Loucy (cell line): ENCODE measurements at regions not wholly inside any gene's neighbourhood (a gene's known extent, or its start where the extent isn't known, plus 50 kb on each side); places are given as distances from the start of the nearest gene placed in this dataset.

ENCODE experiments used
- H2AFZ ChIP-seq: fragments of 200-600 bp; sonication (generic); 2 replicates; pipeline ENCODE4 v1.6.0; 2016; ENCODE audit warnings: antibody characterized with exemption, mild to moderate bottlenecking, low read length, moderate library complexity
- H3F3A ChIP-seq: fragments of 200-600 bp; 2 replicates; pipeline ENCODE4 v1.6.0; 2016; ENCODE audit warnings: antibody characterized with exemption, low read depth, mild to moderate bottlenecking
- H3K27me3 ChIP-seq: fragments of 200-600 bp; sonication (generic); 2 replicates; pipeline ENCODE4 v1.6.1; 2014; ENCODE audit warnings: low read length, mild to moderate bottlenecking; ENCODE audit not compliant: insufficient read depth, poor library complexity, severe bottlenecking
- H3K36me3 ChIP-seq: fragments of 200-600 bp; sonication (generic); 2 replicates; pipeline ENCODE4 v1.6.1; 2016; ENCODE audit warnings: low read length; ENCODE audit not compliant: insufficient read depth
- H3K4me1 ChIP-seq: fragments of 200-600 bp; sonication (generic); 2 replicates; pipeline ENCODE4 v1.5.1; 2014; ENCODE audit warnings: low read length, mild to moderate bottlenecking; ENCODE audit not compliant: insufficient read depth, poor library complexity, severe bottlenecking
- H3K4me2 ChIP-seq: fragments of 200-600 bp; sonication (generic); 2 replicates; pipeline ENCODE4 v1.6.0; 2014; ENCODE audit warnings: antibody characterized with exemption, low read length, low read depth, mild to moderate bottlenecking; ENCODE audit not compliant: poor library complexity, severe bottlenecking
- H3K4me3 ChIP-seq: fragments of 200-600 bp; sonication (generic); 2 replicates; pipeline ENCODE4 v1.5.1; 2014; ENCODE audit warnings: low read length, mild to moderate bottlenecking, mixed read lengths; ENCODE audit not compliant: poor library complexity, severe bottlenecking
- H3K79me2 ChIP-seq: fragments of 200-600 bp; sonication (generic); 2 replicates; pipeline ENCODE4 v1.6.1; 2014; ENCODE audit warnings: low read length; ENCODE audit not compliant: insufficient read depth
- H3K9ac ChIP-seq: fragments of 200-600 bp; sonication (generic); 2 replicates; pipeline ENCODE4 v1.6.0; 2014; ENCODE audit warnings: mild to moderate bottlenecking, low read depth, low read length, moderate library complexity; ENCODE audit not compliant: poor library complexity, severe bottlenecking
- H3K9me2 ChIP-seq: fragments of 200-600 bp; sonication (generic); replicated peaks from 2 replicates; pipeline ENCODE4 v1.6.1; 2016; ENCODE audit warnings: low read depth, low read length, mixed read lengths
- H3K9me3 ChIP-seq: fragments of 200-600 bp; sonication (generic); 2 replicates; pipeline ENCODE4 v1.6.1; 2014; ENCODE audit warnings: mild to moderate bottlenecking, antibody characterized with exemption, low read length, low read depth; ENCODE audit not compliant: insufficient read depth
- H4K20me1 ChIP-seq: fragments of 200-600 bp; sonication (generic); 2 replicates; pipeline ENCODE4 v1.6.0; 2014; ENCODE audit warnings: antibody characterized with exemption, low read length, mild to moderate bottlenecking; ENCODE audit not compliant: insufficient read depth, poor library complexity, severe bottlenecking
- EZH2phosphoT487 ChIP-seq: fragments of 200-600 bp; IDR thresholded peaks from 2 replicates; pipeline ENCODE4 v1.6.1; 2018; ENCODE audit warnings: antibody characterized with exemption, mild to moderate bottlenecking, moderate library complexity, borderline replicate concordance
- TF ChIP-seq, protein P1 (sequence below): fragments of 200-600 bp; sonication (generic); conservative IDR thresholded peaks from 2 replicates; pipeline ENCODE4 v1.5.1; 2014; ENCODE audit warnings: mild to moderate bottlenecking, antibody characterized with exemption, low read length

DNA sequence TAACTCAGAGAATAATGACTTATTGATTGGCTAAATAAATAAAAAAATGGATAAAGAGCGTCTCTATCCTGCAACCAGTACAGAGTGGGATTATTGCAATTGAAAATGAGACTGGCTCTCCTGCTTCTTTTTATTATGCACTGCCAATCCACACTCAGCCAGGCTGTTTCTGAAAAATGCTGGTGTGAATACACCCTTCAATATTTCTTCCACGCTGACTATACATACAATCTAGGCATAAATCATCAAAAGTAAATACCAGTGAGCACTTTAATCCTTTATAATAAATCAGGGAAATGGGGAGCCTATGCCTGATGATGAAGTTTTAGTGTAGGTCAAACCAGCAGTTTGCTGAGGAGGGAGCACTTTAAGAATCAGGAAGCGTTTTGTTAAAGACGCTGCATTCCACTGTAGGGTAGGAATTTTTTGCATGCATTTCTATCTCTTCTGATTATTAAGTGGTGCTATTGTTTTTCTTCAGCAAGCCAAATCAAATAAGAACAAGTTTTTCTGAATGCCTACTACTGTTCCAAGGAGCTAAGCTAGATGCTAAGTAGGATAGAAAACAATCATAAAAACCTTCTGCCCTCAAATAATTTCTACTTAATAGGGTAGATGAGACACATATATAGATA lies 781.5 kb downstream of the TBL1XR1 start:
- no peaks in the 10 kb centered on the region for H3F3A ChIP-seq
- H4K20me1 ChIP-seq = no peaks in the 10 kb centered on the region
- H3K36me3 ChIP-seq = no peaks in the 10 kb centered on the region
- TF ChIP-seq EZH2phosphoT487 = no peak
- TF ChIP-seq, protein P1, sequence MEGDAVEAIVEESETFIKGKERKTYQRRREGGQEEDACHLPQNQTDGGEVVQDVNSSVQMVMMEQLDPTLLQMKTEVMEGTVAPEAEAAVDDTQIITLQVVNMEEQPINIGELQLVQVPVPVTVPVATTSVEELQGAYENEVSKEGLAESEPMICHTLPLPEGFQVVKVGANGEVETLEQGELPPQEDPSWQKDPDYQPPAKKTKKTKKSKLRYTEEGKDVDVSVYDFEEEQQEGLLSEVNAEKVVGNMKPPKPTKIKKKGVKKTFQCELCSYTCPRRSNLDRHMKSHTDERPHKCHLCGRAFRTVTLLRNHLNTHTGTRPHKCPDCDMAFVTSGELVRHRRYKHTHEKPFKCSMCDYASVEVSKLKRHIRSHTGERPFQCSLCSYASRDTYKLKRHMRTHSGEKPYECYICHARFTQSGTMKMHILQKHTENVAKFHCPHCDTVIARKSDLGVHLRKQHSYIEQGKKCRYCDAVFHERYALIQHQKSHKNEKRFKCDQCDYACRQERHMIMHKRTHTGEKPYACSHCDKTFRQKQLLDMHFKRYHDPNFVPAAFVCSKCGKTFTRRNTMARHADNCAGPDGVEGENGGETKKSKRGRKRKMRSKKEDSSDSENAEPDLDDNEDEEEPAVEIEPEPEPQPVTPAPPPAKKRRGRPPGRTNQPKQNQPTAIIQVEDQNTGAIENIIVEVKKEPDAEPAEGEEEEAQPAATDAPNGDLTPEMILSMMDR = no peak
- no peaks in the 10 kb centered on the region for H3K27me3 ChIP-seq
- no peaks in the 10 kb centered on the region for H3K4me1 ChIP-seq
- no peaks in the 10 kb centered on the region for H3K9me2 ChIP-seq
- no peaks in the 10 kb centered on the region for H3K9me3 ChIP-seq
- no peak overlapping the region for H3K9ac ChIP-seq
- no peaks in the 10 kb centered on the region for H3K79me2 ChIP-seq
- H2AFZ ChIP-seq = no peak overlapping the region
- H3K4me3 ChIP-seq = no peak overlapping the region
- no peak overlapping the region for H3K4me2 ChIP-seq

DNA sequence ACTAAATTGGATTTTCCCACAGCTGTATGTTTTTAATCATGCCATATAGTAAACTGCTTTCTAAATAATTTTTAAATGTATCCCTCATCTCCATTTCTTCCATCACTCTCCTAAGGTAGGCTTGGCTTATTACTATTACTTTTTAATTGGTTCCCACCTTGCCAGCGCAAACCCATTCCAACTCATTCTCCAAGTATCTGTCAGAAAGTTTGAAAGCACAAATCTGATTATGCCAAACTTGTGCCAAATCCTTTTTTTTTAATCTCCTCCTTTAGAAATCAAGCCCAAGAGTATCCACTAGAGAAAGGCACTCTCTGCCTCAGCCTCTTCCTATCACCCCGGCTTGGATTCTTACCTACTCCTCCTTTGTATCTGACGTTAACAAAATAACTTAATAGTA lies 784.5 kb downstream of the TBL1XR1 start:
- no peaks in the 10 kb centered on the region for H4K20me1 ChIP-seq
- no peaks in the 10 kb centered on the region for H3K36me3 ChIP-seq
- H3K4me1 ChIP-seq = no peaks in the 10 kb centered on the region
- H3K4me2 ChIP-seq = no peak overlapping the region
- no peaks in the 10 kb centered on the region for H3K9me2 ChIP-seq
- no peak overlapping the region for H3K4me3 ChIP-seq
- TF ChIP-seq, protein P1 = no peak
- no peak for TF ChIP-seq EZH2phosphoT487
- no peak overlapping the region for H3K9ac ChIP-seq
- H3K79me2 ChIP-seq = no peaks in the 10 kb centered on the region
- no peak overlapping the region for H2AFZ ChIP-seq
- H3K27me3 ChIP-seq = no peaks in the 10 kb centered on the region
- no peaks in the 10 kb centered on the region for H3K9me3 ChIP-seq
- no peaks in the 10 kb centered on the region for H3F3A ChIP-seq

DNA sequence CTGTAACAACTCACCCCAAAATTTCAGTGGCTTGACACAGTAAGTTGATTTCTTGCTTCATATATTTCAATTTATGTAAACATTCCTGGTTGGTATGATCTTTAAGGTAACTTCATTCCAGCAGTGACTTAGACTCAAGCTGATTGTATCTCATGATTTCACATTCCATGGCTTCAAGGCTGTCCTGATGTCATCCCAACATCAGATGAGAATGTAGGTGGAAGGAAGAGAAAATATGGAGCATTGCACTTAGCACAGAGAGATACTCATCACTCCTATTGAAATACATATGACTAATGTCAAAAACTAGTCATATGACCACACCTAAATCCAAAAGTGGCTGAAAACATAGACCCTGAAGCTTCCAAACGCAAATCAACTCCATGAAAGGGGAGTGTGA lies 793.8 kb downstream of the TBL1XR1 start:
- H3K4me2 ChIP-seq = no peak overlapping the region
- no peaks in the 10 kb centered on the region for H3K27me3 ChIP-seq
- no peaks in the 10 kb centered on the region for H3K36me3 ChIP-seq

More for the DNA sequence above, 793.8 kb downstream of the TBL1XR1 start:
- TF ChIP-seq EZH2phosphoT487 = no peak
- TF ChIP-seq, protein P1 = no peak
- Histone ChIP-seq H3K4me1 (no peaks in the 10 kb centered on the region), H3K9me3 (no peaks in the 10 kb centered on the region), H4K20me1 (no peaks in the 10 kb centered on the region), H3K4me3 (no peak overlapping the region), H3K79me2 (no peaks in the 10 kb centered on the region), H3K9ac (no peak overlapping the region), H2AFZ (no peak overlapping the region), H3K9me2 (no peaks in the 10 kb centered on the region), H3F3A (no peaks in the 10 kb centered on the region)
